Glomerular visceral epithelial cell (primary cell): ENCODE measurements at regions not wholly inside any gene's neighbourhood (a gene's known extent, or its start where the extent isn't known, plus 50 kb on each side); places are given as distances from the start of the nearest gene placed in this dataset.
A peak's percentile ranks its signal among the peaks of the same experiment; 100 is the strongest.

Experiments used
- DNase-seq: peaks from one replicate; pipeline ENCODE4 v3.0.0-alpha.2; 2016; ENCODE audit errors: extremely low spot score

DNA sequence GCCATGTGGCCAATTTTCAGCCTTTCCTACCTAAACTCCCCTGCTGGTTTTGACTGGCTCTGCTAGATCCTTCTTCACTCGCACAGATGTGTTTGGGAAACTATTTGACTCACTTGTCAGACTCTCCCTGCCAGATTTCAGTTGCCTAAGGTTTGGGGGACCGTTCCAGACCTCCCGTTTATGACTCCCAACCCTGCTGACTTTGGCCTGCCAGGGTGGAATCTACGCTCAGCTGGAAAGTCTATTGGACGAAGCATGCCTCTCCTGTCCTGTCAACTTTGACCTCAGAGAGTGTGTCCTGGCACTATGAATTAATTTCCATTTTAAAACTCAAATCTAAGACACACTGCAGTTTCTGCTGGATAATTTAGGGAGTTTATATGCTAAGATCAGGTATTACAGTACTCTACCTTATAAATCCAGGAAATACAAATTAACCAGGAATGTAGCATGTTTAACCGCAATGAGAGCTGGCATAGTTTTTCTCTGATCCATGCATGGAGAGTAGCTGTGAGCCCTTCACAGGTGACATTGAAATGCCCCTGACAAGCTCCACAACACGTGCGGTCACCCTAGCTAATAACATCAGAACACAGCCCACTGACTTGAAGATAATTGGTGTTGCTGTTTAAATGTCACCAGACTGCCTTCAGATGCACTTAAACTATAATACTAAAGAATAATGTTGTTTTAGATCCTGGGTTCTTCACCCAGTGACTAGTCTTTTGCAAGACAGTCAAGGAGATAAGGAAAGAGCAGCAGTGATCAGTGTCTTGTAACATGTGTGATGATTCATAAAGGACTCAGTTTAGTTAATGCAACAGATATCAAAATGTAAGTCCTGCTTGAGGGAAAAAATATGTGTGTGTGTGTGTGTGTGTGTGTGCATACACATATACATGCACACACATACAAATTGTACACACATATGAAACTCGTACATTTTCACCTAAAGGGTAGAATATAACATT is 223.0 kb upstream of the MCTP2 start:
- DNase-seq: no peak

DNA sequence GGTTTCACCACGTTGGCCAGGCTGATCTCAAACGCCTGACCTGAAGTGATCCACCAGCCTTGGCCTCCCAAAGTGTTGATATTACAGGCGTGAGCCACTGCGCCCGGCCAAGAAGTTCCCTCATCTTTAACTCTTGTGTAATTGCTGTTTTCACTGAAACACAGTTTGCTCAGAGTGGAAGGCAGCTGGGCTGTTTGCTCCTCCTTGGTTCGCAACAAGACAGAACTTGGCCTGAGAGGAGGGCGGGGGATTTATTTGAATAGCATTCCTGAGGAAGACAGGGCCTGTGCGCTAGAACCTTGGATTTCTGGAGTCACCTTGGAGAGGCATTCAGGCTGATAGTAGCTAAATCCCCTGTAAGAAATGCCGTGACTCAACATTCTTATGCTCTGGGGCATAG is 226.7 kb upstream of the MCTP2 start:
- DNase-seq: no peak

DNA sequence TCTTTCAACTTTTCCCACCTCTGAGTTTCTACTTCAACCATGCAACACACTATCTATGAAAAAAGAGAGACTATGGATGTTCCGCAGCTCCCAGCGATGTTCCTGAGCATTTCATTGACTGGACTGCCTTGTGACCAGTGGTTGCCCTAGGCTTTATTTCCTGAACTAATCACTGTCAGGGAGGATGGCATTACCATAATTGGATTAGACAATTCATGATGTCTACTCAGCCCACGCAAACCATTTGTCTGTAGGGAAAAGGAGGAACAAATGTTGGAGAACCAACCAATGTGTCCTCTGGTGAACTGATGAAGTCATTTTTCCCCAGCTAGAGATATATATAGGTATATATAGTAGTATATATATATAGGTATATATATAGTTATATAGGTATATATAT is 229.3 kb upstream of the MCTP2 start:
- no peak for DNase-seq

DNA sequence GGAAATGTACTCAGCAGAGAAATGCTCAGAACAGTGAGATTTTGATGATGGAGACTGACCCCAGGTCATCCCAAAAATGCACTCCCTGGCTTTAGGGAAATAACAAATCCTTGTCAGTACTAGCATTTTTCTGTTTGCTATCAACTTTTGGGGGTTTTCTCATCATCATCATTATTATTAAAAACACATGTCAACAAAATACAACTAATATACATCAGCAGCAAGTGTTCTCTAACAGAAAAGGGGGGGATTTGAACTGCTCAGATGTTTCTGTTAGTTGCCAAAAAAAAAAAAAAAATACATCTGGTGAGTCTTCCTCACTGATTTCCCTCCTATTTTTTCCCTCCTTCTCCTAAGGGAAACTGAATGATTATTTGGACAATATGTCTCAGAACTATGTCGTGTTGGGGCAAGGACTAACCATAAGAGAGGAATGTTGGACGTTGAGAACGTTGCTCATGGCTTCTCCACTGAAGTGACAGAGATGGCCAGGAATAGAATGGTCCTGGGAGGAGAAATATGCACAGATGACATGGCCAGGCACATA is 230.0 kb upstream of the MCTP2 start:
- no peak for DNase-seq

DNA sequence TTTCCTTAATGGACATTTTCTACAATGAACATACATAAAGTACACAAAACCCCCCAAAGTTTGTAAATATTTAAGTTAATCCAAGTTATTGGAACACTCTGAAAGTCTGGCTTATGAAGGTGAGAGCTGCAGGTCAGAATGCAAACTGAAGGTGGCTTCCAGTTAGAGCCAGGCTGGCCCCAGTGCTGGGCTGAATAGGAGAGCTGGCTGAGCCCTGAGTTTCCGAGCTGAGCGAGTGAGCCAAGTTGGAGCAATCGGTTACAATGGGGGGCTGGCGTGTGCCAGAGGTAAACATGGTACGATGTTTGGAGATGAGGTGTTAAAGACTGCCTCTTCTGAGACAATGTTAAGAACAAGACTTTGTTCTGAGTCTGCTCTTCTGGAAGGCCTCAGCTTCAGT is 230.8 kb upstream of the MCTP2 start:
- DNase-seq: no peak

DNA sequence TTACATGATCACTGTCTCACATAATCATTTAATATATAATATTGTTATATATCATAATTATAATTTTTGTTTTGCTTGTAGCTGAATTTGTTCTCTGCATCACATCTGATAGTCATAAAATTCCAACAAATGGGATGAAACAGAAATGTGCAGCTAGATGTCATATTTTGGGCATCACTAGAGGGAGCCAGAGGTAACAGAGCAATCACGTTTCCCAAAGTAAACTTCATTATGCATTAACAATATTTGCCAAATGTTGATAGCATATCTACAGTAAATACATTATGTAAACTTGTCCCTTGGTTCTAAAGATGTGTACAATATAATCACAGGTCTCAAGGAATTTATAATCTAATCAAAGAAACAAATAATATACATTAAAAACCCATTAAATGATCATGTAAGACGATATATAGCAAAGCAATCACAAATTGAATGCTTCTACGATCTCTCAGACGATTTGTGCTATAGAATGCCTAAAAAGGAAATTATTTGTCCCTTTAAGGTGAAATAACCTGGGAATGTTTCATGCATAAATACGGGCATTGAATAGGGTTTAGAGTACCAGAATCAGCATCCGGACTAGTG is 234.2 kb upstream of the MCTP2 start:
- DNase-seq: peak; percentile 11

DNA sequence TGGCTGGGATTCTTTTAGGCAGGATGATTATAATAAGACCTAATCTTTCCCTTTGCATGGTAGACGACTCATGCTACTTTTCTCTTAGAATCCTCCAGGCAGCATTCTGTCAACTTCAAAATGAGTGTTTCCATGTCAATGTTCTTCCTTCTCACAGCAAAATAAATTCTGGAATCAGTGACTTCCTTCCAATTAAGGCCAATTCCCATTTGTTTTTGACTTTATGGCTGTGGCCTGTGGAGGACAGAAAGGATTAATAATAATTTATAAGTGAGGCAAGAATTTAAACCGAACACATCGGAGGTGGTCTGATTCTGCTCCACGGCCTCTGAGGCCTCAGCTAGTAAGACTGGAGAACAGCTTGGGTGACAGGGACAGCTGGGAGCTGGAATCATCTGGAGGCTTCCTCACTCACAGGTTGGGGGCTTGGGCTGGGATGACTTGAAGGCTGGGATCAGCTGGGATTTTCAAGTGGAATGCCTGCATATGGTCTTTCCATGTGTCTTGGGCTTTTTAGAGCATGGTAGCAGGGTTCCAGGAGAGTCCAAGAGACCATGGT is 241.8 kb upstream of the MCTP2 start:
- DNase-seq: no peak

DNA sequence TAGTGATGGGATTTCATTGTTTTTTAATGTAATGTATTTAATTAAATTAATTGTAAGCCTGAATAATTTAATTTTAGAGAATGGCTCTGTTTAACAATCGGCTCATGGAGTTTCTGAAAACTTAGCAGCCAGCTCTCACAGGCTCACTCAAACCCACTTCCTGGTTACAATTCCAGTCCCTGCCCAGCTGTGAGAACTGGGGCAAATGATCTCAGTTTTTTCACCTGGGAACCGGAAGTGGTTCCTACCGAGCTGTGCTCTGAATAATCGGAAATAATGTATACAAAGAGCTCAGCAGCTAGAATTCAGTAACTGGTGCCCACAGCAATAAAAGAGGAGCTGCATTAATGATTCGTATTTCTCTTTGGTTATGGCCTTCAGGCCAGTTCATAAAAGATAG is 244.3 kb upstream of the MCTP2 start:
- no peak for DNase-seq

DNA sequence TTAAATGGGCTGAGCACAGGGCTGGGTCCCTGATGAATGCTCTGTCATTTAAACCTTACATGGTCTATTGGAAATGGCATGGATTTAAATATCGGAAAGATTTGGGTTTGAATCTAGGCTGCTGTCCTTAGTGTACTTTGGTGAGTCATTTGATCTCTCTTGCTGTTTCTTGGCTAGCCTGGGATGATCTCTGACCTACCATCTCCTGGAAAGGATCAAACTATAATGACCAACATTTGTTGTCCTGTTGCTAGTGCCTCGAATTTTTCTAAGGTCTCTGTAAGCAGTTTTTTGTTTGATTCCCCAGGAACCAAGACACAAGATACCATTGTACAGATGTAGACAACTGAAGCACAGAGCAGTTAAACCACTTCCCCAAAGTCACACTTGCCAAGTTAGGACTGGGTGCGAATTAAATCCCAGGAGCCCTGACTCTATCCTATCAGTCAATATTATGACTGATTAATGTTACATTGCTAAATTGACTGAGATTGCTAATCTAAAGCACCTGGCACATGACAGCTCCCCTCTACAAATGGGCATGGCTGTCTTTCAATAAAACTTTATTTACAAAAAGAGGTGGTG is 244.9 kb upstream of the MCTP2 start:
- DNase-seq: no peak

DNA sequence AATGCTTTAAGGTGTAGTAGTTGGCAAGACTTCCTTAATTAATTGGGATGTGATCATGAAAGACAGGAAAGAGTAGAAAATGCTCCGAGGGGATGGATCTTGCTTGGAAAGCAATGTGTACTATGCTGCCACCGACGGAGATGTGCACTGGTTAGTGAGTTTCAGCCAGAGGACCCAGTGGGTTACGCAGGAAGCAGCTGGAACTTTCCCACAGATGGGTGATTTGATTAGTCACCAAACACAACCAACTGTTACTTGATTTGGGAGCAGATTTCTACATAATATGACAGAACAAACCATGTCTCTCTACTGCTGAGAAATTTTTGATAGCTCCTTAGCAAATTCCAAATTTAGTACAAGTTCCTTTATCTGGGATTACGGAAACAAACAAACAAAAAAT is 245.4 kb upstream of the MCTP2 start:
- no peak for DNase-seq

DNA sequence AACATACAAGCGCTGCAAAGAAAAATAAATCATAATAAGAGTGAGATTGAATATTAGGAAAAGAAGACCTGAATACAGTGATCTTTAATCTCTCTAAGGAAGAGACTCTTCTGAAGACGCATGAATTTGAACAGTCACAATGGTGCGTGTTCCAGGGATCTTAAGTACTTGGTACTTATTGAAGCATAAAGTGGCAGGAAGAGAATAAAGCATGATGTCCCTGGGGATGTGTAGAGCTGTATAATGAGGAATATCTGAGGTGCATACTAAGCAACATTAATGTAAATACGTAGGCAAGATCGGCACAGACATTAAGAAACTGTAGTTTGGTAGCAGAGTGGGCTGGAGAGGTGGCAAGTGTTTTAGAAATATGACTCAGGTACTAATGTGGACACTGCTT is 246.2 kb upstream of the MCTP2 start:
- DNase-seq: no peak

DNA sequence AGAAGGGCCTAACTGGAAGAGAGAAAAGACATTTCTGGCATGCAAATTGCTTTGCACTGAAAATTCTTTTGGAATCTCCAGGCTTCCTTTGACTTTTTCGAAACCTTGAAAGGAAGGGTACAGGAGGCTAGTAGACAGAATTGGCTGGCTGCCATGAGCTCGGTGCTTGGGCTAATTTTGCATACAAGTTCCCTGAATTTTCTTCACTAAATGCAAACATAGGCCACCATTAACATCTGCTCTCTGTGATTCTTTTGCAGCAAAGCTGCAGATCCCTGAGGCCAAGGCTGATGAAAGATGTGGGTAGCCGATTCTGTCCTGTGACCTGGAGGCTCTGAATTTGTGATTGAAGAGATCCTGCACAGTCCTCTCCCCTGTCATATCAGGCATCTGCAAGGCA is 247.8 kb upstream of the MCTP2 start:
- DNase-seq: no peak

DNA sequence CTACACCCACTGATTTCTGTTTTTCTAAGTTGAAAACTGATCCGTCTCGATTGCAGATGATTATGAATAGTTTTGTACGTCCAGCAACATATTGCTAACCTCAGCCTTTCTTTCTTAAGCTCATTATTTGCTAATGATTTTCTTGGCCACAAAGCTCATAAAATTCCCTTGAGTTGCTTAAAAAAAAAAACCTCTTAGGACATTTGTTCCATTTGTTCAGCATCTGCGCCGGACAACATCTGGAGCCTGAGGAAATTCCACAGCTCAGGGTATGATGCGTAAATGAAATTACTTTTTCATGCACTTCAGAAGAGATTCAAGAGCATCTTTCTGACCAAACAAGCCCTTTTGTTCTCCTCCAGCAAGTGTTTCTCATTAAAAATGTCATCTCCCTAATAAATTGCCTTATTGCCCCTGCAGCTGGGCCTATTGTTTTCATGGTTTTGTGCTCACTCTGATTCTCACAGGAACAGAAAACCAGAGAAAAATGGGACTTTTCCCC is 249.1 kb upstream of the MCTP2 start:
- no peak for DNase-seq

DNA sequence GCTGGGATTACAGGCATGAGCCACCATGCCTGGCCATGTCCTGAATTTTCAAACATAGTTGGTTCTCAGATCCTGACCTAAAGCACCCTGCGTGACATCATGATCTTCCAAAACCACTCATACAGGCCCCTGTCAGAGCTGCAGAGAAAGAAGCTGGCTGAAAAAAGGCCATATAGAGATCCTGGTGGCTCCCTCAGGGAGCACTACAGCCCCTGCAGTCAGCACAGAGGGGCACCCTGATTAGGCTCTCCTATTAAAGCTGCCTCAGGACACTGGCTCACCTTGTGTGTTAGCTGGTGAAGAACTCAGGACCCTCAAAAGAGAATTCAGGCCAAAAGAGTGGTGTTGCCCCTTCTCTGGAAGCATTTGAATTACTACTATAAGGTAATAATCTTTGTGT is 249.7 kb upstream of the MCTP2 start:
- DNase-seq: no peak

DNA sequence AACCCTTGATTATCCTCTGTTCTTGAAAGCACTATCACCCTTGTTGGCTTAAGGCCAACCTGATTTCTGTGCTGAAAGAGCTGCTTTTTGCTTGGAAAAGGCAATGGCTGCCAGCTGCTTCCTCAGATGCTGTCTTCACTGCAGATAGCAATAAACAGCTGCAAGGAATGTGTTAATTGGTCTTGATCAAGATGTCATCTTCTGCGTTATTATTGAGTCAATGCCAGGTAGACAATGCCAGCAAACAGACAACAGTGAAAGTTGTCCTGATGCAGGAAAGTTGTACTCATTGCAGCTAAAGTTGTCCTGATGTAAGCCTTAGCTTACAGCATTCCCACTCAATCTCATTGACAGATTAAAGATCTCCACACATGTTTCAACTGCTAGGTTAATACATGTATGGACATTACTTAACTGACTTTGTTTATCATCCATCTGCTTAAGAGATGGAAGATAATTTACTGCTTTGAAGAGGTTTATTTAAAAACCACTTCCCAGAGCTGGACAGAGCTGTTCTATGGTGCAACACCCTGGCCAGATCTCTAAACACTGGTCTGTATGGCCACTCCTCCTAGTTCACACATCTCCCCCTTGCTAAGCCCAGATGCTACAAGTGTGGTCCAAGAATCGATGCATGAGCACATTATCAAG is 251.0 kb upstream of the MCTP2 start:
- DNase-seq: no peak

DNA sequence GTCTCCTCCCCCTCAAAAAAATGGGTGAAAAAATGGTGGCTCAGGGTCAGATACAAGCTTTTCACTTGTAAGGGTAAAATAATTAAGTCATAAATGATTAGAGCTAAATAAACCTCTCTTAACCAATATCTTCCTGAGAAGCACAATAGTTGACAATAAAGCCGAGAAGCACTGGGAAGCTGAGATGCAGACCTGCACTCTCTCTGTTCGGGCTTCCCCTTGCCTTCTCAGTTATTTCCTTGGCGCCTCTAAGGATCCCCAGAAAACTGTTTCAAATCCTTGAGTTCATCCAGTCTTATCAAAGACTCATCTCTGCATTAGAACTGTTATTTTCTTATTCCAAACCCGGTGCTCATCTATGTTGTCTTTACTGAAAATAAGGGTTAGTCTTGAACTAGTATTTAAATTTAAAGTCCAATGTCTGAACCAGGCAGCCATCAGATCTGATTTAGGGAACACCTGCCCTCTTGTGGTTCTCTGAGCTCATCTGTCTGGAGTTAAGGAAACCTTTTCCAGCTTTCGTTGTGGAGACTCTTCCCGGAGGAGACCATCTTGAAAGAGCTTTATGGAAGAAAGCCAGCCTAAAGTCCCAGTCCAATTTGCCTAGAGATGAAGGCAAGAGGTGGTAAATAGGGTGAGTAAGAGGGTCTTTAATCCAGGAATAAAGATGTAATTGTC is 256.4 kb upstream of the MCTP2 start:
- no peak for DNase-seq

DNA sequence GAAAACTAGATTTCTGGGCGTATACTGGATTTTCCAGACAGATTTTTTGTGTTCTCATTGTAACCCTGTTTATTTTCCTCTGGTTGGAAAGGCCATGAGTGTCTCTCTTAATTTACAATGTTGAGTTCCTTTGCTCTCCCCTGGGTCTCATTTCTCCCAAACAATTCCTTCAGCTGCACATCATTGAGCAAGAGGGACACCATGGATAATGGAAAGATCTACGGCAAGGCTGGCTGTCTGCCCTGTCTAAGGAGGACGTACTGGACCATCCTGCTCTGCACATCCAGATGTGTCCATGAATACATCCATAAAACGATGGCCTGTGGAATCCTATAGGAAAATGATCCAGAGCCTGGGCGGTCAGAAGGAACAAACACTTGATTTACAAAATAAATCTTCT is 258.1 kb upstream of the MCTP2 start:
- DNase-seq: no peak

DNA sequence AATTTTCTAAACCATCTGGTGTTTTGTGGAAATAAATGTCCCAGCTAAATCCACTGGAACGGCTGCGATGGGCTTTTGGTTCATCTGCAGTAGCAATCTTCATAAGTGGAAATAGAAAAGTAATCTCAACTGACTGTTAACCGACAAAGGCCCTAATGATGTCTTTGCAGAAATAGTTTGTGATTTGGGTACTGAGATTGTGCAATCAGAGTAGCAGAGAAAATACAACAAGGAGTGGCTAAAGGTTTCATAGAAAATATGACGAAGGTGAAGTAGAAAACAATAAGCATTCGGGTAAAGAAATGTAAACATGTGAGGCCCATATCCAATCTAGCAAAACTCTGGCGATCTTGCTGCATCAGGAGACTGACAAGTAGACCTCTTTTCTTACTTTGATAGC is 262.6 kb upstream of the MCTP2 start:
- DNase-seq: no peak

DNA sequence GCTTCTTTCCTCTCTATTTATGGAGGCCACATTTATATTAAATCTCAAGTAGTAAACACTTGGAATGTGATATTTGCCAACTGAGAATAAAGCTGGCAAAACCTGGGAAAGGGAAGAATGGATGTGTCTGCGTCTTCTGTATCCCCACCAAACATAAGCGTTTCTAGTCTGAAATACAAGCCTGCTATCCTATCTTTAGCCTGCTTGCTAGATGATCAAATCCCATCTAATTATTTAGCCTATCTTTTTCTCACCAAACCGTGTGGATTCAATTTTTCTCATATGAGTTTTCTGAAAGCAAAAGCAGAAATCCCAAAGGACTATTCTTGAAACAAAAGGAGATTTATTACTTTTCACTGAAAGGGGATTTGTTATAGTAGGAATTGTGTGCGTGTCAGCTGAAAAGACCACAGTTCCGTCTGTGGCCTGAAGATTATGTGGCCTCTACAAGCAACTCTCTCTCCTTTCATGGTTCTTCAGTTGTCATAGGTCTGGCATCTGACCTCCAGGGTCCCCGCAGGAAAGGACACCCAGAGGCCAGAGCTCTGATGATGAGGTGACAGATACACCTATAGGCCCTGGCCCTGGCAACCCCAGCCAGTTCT is 266.0 kb upstream of the MCTP2 start:
- DNase-seq: no peak

DNA sequence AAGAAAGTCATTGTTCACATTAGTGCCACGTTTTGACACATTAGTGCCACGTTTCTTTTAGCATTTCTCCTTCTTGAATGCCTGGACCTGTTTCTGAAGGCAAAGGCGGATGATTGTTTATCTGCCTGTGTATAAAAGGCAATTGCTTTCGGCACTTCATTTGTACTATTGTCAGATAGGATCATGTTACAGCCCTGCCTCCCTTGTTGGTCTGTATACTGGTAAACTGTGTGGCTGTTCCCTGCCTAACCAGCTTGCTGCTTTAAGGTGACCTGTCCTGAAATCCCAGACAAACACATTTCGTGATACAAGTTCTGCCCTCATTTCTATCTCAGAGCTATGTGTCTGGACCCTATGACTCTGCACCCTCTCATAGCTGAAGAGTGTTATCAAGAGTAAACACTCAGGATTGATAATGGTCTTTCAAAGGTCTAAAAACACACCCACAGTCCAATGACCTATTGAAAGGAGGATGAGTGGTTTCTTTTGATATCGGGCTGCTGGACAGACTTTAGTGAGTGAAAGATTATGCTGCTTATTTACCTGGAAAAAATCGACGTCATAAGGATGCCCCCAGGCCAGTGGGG is 276.3 kb upstream of the MCTP2 start:
- DNase-seq: no peak
